Lower lobe of right lung (tissue), 2 donors: ENCODE measurements at regions not wholly inside any gene's neighbourhood (a gene's known extent, or its start where the extent isn't known, plus 50 kb on each side); places are given as distances from the start of the nearest gene placed in this dataset.
A peak's percentile ranks its signal among the peaks of the same experiment; 100 is the strongest.

Experiments
- ATAC-seq, 2 donors: fragments of 200-7000 bp; cut with Tn5 transposase; one replicate each; pipeline ENCODE4 v1.9.1; 2020 to 2022; ENCODE audit warnings: mild to moderate bottlenecking in 2 of 2, moderate library complexity in 2 of 2
- DNase-seq: peaks from one replicate; pipeline ENCODE4 v3.0.0-alpha.2; 2020
- H3K27ac ChIP-seq: fragments of 200-600 bp; one replicate; pipeline ENCODE4 v1.8.0; 2022
- H3K27me3 ChIP-seq: fragments of 200-600 bp; one replicate; pipeline ENCODE4 v1.8.0; 2022; ENCODE audit warnings: low read depth
- H3K36me3 ChIP-seq: fragments of 200-600 bp; one replicate; pipeline ENCODE4 v1.8.0; 2022; ENCODE audit warnings: mild to moderate bottlenecking
- H3K4me1 ChIP-seq: fragments of 200-600 bp; one replicate; pipeline ENCODE4 v1.8.0; 2022
- H3K4me3 ChIP-seq: fragments of 200-600 bp; one replicate; pipeline ENCODE4 v1.8.0; 2022; ENCODE audit warnings: mild to moderate bottlenecking
- H3K9me3 ChIP-seq: fragments of 200-600 bp; one replicate; pipeline ENCODE4 v1.8.0; 2022
- intact Hi-C: fragments of 100-400 bp; cut with DNase I; formaldehyde crosslinking; loops from one replicate; pipeline ENCODE4 v1.11.0; 2022
- TF ChIP-seq, protein P1 (sequence below): fragments of 200-600 bp; IDR thresholded peaks from one replicate; pipeline ENCODE4 v1.8.0; 2022; ENCODE audit warnings: antibody characterized with exemption, mild to moderate bottlenecking
- donor health status: DM: no; HTN: yes; CAD: no; lungs with severe emphysema.

DNA sequence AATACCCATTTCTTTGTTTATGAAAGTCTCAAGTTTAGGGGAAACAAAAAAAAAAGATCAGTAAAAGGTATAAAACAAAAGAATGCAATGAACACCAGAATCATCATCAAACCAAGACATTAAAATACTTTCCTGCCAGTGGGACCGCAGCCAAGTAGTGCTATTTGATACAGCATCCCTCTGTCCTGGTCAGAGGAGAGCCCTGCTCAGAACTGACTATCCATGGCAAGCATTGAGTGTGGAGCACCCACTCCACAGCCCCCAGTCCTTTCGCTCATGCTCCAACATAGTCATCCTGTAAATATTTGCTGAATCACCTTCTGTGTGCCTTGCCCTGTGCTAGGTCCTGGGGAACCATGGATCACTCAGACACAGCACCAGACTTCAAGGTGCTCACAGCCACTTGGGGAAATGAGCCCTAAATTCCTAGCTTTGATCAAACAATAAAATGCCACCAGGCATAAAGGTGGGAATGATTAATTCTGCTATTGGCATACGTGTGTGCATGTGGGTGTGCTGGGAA lies 213.6 kb upstream of the TBX20 start:
- Histone ChIP-seq H3K9me3 (no peaks in the 10 kb centered on the region), H3K36me3 (no peaks in the 10 kb centered on the region), H3K4me1 (no peaks in the 10 kb centered on the region), H3K27ac (no peak overlapping the region), H3K4me3 (no peak overlapping the region), H3K27me3 (peaks cover 3% of the 10 kb centered on the region)
- ATAC-seq: no peak
- TF ChIP-seq, protein P1, sequence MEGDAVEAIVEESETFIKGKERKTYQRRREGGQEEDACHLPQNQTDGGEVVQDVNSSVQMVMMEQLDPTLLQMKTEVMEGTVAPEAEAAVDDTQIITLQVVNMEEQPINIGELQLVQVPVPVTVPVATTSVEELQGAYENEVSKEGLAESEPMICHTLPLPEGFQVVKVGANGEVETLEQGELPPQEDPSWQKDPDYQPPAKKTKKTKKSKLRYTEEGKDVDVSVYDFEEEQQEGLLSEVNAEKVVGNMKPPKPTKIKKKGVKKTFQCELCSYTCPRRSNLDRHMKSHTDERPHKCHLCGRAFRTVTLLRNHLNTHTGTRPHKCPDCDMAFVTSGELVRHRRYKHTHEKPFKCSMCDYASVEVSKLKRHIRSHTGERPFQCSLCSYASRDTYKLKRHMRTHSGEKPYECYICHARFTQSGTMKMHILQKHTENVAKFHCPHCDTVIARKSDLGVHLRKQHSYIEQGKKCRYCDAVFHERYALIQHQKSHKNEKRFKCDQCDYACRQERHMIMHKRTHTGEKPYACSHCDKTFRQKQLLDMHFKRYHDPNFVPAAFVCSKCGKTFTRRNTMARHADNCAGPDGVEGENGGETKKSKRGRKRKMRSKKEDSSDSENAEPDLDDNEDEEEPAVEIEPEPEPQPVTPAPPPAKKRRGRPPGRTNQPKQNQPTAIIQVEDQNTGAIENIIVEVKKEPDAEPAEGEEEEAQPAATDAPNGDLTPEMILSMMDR: no peak
- intact Hi-C loops: no loop called here
- no peak for DNase-seq

- Histone ChIP-seq H3K36me3 (no peaks in the 10 kb centered on the region), H3K4me1 (no peaks in the 10 kb centered on the region), H3K9me3 (no peaks in the 10 kb centered on the region), H3K27me3 (peaks cover 3% of the 10 kb centered on the region), H3K27ac (no peak overlapping the region), H3K4me3 (no peak overlapping the region)
- intact Hi-C loops: no loop called here
- TF ChIP-seq, protein P1: no peak
- DNase-seq (peak; percentile 84), ATAC-seq (peak; percentile 89 to 91)
Observed at GRCh38 chr7:35465791-35466336, 212.0 kb upstream of the TBX20 start.

- no peak overlapping the region for H3K27ac ChIP-seq
- TF ChIP-seq, protein P1: no peak
- no peaks in the 10 kb centered on the region for H3K9me3 ChIP-seq
- no peaks in the 10 kb centered on the region for H3K36me3 ChIP-seq
- intact Hi-C loops: no loop called here
- H3K4me1 ChIP-seq: no peaks in the 10 kb centered on the region
- ATAC-seq (no peak), DNase-seq (no peak)
- no peaks in the 10 kb centered on the region for H3K27me3 ChIP-seq
- H3K4me3 ChIP-seq: no peak overlapping the region
Observed at GRCh38 chr7:35463751-35464150, 209.9 kb upstream of the TBX20 start.

GRCh38 chr7:35463176-35463700 lies 209.3 kb upstream of the TBX20 start:
- no peak for ATAC-seq
- no peak overlapping the region for H3K27ac ChIP-seq
- H3K36me3 ChIP-seq: no peaks in the 10 kb centered on the region
- no peaks in the 10 kb centered on the region for H3K27me3 ChIP-seq
- no peak for DNase-seq
- no peaks in the 10 kb centered on the region for H3K9me3 ChIP-seq
- no peaks in the 10 kb centered on the region for H3K4me1 ChIP-seq
- no peak overlapping the region for H3K4me3 ChIP-seq
- TF ChIP-seq, protein P1: no peak
- intact Hi-C loops: no loop called here

- Histone ChIP-seq H3K9me3 (no peaks in the 10 kb centered on the region), H3K4me1 (no peaks in the 10 kb centered on the region), H3K27ac (no peak overlapping the region), H3K36me3 (no peaks in the 10 kb centered on the region), H3K27me3 (peaks cover 31% of the 10 kb centered on the region), H3K4me3 (no peak overlapping the region)
- DNase-seq (no peak), ATAC-seq (peak; percentile 12 to 18)
- TF ChIP-seq, protein P1: no peak
- intact Hi-C loops: no loop called here
Observed at GRCh38 chr7:35454575-35455385, 200.9 kb upstream of the TBX20 start.
